NCI-H82 treated with DMSO at 0.1 percent for 48 hours (cell line): ENCODE measurements at regions not wholly inside any gene's neighbourhood (a gene's known extent, or its start where the extent isn't known, plus 50 kb on each side); places are given as distances from the start of the nearest gene placed in this dataset.

ENCODE experiments used
- DNase-seq: peaks from one replicate; lab custom pipeline; 2025; ENCODE audit not compliant: unreplicated experiment; lab: John Stamatoyannopoulos, UW

- DNase-seq = no peak
These were observed 83.3 kb upstream of the COL5A1 start for GRCh38 chr9:134558124-134558905.

GRCh38 chr9:134559013-134559412 is 82.6 kb upstream of the COL5A1 start:
- no peak for DNase-seq

GRCh38 chr9:134560206-134560605 is 81.4 kb upstream of the COL5A1 start:
- no peak for DNase-seq

GRCh38 chr9:134560654-134561053 is 80.9 kb upstream of the COL5A1 start:
- DNase-seq = no peak

GRCh38 chr9:134561427-134562145 is 80.0 kb upstream of the COL5A1 start:
- DNase-seq = no peak

- no peak for DNase-seq
These were observed 79.3 kb upstream of the COL5A1 start for GRCh38 chr9:134562146-134562849.

GRCh38 chr9:134563397-134563796 is 78.2 kb upstream of the COL5A1 start:
- no peak for DNase-seq

GRCh38 chr9:134564431-134565170 is 77.0 kb upstream of the COL5A1 start:
- no peak for DNase-seq

- DNase-seq = no peak
These were observed 76.2 kb upstream of the COL5A1 start for GRCh38 chr9:134565316-134565915.

- DNase-seq = no peak
These were observed 75.3 kb upstream of the COL5A1 start for GRCh38 chr9:134566196-134566847.

- DNase-seq = no peak
These were observed 74.7 kb upstream of the COL5A1 start for GRCh38 chr9:134566936-134567335.

GRCh38 chr9:134568116-134568515 is 73.5 kb upstream of the COL5A1 start:
- no peak for DNase-seq

GRCh38 chr9:134568811-134569210 is 72.8 kb upstream of the COL5A1 start:
- no peak for DNase-seq

- DNase-seq = no peak
These were observed 72.0 kb upstream of the COL5A1 start for GRCh38 chr9:134569626-134570025.

GRCh38 chr9:134570151-134570621 is 71.4 kb upstream of the COL5A1 start:
- DNase-seq = no peak

- DNase-seq = no peak
These were observed 70.8 kb upstream of the COL5A1 start for GRCh38 chr9:134570711-134571325.

- no peak for DNase-seq
These were observed 70.2 kb upstream of the COL5A1 start for GRCh38 chr9:134571326-134571931.

- DNase-seq = no peak
These were observed 69.4 kb upstream of the COL5A1 start for GRCh38 chr9:134571946-134572917.
